HG03064 (cell line): ENCODE measurements at regions not wholly inside any gene's neighbourhood (a gene's known extent, or its start where the extent isn't known, plus 50 kb on each side); places are given as distances from the start of the nearest gene placed in this dataset.
"Not testable (repeated sequence)": the region's sequence is repeated elsewhere in the genome, so short reads cannot be mapped to it uniquely, and the experiment has no call there.

Experiments used
- ATAC-seq: cut with Tn5 transposase; IDR thresholded peaks from one replicate; pipeline ENCODE4 v1.9.1; 2021; ENCODE audit warnings: low read depth; ENCODE audit not compliant: unreplicated experiment

DNA sequence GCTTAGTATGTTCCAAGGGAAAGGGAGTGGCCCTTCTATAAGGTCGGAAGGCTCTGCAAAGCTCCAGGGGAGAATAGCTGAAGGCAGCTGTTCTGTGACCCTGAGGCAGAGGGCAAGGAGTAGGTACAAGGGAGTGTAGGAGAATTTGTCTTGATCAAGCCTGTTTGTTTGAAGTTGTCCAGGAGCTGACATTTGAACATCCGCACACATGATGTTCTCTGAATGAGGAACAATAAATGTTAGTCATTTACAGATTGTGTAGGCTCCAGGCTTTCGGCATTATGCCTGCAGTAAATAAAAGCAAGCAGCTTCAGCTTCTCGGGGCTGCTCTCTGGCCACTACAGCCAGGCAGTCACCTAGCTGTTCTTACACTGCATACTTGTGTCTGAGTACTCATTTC is 52.7 kb downstream of the CTAGE6 start:
- not testable (repeated sequence) for ATAC-seq

- ATAC-seq: peak; percentile 99
Observed at GRCh38 chr7:143700759-143701699, 56.5 kb downstream of the CTAGE6 start.
